ENCODE measurements at regions not wholly inside any gene's neighbourhood (a gene's known extent, or its start where the extent isn't known, plus 50 kb on each side); places are given as distances from the start of the nearest gene placed in this dataset.

DNA sequence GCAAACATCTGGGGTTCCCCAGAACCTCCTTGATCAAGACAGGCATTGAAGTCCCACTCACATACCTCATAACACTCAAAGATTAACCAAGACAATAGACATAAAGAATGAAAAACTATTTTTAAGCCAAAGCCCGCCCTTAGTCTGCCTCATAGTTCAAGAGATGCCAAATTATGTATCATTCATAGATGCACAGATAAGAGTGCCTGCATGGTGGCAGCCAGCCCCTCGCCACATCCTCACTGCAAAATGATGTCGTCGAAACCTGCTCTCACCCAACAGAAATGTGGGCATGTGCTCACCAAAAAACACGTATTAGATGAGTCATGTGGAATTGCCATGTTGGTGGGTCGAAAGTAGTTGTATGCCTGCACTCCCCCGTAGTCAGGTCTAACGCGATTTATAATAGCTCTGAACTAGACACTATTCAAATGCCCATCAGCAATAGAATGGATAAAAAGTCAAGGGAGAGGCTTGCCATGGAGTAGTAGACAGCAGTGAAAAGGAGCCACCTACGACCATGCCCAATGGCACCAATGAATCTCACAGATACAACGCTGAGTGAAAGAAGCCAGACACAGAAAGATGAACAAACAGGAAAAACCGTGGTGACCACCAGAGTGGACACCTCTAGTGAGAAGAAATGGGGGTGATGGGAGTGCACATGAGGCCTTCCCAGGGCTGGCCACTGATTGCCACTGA is 64.8 kb downstream of the C16orf95 start:
- TF ChIP-seq ZNF777 (tag by site-specific recombination; IDR thresholded peaks at IDR 0.05; ENCODE audit: borderline replicate concordance) = no peak
- TF ChIP-seq, protein P1, sequence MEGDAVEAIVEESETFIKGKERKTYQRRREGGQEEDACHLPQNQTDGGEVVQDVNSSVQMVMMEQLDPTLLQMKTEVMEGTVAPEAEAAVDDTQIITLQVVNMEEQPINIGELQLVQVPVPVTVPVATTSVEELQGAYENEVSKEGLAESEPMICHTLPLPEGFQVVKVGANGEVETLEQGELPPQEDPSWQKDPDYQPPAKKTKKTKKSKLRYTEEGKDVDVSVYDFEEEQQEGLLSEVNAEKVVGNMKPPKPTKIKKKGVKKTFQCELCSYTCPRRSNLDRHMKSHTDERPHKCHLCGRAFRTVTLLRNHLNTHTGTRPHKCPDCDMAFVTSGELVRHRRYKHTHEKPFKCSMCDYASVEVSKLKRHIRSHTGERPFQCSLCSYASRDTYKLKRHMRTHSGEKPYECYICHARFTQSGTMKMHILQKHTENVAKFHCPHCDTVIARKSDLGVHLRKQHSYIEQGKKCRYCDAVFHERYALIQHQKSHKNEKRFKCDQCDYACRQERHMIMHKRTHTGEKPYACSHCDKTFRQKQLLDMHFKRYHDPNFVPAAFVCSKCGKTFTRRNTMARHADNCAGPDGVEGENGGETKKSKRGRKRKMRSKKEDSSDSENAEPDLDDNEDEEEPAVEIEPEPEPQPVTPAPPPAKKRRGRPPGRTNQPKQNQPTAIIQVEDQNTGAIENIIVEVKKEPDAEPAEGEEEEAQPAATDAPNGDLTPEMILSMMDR (tag by site-specific recombination; IDR thresholded peaks at IDR 0.05) = no peak
- no peak for TF ChIP-seq ZNF274 (IDR thresholded peaks at IDR 0.05; ENCODE audit: low read length)
- no peak for TF ChIP-seq ZNF274 (tag by site-specific recombination; IDR thresholded peaks at IDR 0.05; ENCODE audit: borderline replicate concordance)
- TF ChIP-seq ZBTB20 (tag by site-specific recombination; IDR thresholded peaks at IDR 0.05) = no peak
- TF ChIP-seq ZNF530 (tag by site-specific recombination; IDR thresholded peaks at IDR 0.05; ENCODE audit: low read depth) = no peak
- TF ChIP-seq ZNF670 (tag by site-specific recombination; IDR thresholded peaks at IDR 0.05; ENCODE audit: low read depth) = no peak
- no peak for TF ChIP-seq ZNF10 (tag by site-specific recombination; IDR thresholded peaks at IDR 0.05)
- TF ChIP-seq, protein P2, sequence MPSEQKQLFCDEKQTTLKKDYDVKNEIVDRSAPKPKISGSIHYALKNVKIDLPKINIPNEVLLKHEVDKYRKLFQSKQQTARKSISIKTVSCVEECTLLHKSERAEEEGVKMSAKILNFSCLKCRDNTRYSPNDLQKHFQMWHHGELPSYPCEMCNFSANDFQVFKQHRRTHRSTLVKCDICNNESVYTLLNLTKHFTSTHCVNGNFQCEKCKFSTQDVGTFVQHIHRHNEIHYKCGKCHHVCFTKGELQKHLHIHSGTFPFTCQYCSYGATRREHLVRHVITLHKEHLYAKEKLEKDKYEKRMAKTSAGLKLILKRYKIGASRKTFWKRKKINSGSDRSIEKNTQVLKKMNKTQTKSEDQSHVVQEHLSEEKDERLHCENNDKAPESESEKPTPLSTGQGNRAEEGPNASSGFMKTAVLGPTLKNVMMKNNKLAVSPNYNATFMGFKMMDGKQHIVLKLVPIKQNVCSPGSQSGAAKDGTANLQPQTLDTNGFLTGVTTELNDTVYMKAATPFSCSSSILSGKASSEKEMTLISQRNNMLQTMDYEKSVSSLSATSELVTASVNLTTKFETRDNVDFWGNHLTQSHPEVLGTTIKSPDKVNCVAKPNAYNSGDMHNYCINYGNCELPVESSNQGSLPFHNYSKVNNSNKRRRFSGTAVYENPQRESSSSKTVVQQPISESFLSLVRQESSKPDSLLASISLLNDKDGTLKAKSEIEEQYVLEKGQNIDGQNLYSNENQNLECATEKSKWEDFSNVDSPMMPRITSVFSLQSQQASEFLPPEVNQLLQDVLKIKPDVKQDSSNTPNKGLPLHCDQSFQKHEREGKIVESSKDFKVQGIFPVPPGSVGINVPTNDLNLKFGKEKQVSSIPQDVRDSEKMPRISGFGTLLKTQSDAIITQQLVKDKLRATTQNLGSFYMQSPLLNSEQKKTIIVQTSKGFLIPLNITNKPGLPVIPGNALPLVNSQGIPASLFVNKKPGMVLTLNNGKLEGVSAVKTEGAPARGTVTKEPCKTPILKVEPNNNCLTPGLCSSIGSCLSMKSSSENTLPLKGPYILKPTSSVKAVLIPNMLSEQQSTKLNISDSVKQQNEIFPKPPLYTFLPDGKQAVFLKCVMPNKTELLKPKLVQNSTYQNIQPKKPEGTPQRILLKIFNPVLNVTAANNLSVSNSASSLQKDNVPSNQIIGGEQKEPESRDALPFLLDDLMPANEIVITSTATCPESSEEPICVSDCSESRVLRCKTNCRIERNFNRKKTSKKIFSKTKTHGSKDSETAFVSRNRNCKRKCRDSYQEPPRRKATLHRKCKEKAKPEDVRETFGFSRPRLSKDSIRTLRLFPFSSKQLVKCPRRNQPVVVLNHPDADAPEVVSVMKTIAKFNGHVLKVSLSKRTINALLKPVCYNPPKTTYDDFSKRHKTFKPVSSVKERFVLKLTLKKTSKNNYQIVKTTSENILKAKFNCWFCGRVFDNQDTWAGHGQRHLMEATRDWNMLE (tag by site-specific recombination; conservative IDR thresholded peaks at IDR 0.05; ENCODE audit: low read depth) = no peak
- TF ChIP-seq, protein P3, sequence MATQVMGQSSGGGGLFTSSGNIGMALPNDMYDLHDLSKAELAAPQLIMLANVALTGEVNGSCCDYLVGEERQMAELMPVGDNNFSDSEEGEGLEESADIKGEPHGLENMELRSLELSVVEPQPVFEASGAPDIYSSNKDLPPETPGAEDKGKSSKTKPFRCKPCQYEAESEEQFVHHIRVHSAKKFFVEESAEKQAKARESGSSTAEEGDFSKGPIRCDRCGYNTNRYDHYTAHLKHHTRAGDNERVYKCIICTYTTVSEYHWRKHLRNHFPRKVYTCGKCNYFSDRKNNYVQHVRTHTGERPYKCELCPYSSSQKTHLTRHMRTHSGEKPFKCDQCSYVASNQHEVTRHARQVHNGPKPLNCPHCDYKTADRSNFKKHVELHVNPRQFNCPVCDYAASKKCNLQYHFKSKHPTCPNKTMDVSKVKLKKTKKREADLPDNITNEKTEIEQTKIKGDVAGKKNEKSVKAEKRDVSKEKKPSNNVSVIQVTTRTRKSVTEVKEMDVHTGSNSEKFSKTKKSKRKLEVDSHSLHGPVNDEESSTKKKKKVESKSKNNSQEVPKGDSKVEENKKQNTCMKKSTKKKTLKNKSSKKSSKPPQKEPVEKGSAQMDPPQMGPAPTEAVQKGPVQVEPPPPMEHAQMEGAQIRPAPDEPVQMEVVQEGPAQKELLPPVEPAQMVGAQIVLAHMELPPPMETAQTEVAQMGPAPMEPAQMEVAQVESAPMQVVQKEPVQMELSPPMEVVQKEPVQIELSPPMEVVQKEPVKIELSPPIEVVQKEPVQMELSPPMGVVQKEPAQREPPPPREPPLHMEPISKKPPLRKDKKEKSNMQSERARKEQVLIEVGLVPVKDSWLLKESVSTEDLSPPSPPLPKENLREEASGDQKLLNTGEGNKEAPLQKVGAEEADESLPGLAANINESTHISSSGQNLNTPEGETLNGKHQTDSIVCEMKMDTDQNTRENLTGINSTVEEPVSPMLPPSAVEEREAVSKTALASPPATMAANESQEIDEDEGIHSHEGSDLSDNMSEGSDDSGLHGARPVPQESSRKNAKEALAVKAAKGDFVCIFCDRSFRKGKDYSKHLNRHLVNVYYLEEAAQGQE (tag by site-specific recombination; IDR thresholded peaks at IDR 0.05) = no peak
- no peak for TF ChIP-seq ZNF311 (tag by site-specific recombination; IDR thresholded peaks at IDR 0.05; ENCODE audit: borderline replicate concordance)
- TF ChIP-seq ZNF146 (tag by site-specific recombination; IDR thresholded peaks at IDR 0.05) = peak; percentile 89
- no peak for TF ChIP-seq ZNF660 (tag by site-specific recombination; IDR thresholded peaks at IDR 0.05)
